ENCODE measurements at regions not wholly inside any gene's neighbourhood (a gene's known extent, or its start where the extent isn't known, plus 50 kb on each side); places are given as distances from the start of the nearest gene placed in this dataset.

- Histone ChIP-seq H4K20me1 (replicated peaks; ENCODE audit: insufficient read depth) (no peaks in the 10 kb centered on the region), H3K27ac (ENCODE audit: low read depth) (no peak overlapping the region), H3K4me2 (no peak overlapping the region), H3K4me1 (ENCODE audit: insufficient read depth) (no peaks in the 10 kb centered on the region), H3K36me3 (ENCODE audit: insufficient read depth) (no peaks in the 10 kb centered on the region), H2AFZ (no peak overlapping the region), H3K9me2 (ENCODE audit: insufficient read depth) (no peaks in the 10 kb centered on the region), H3K4me3 (no peak overlapping the region), H3K27me3 (ENCODE audit: insufficient read depth) (no peaks in the 10 kb centered on the region), H3K79me2 (replicated peaks; ENCODE audit: insufficient read depth) (no peaks in the 10 kb centered on the region), H3F3A (replicated peaks; ENCODE audit: low read depth) (no peaks in the 10 kb centered on the region)
- Mint-ChIP-seq H3K27me3 (ENCODE audit: insufficient read depth, low read depth, poor library complexity) (no peaks in the 10 kb centered on the region), H3K36me3 (ENCODE audit: low read depth) (no peaks in the 10 kb centered on the region), H3K9me3 (no peaks in the 10 kb centered on the region), H3K4me3 (no peak overlapping the region), H3K27ac (no peak overlapping the region), H3K4me1 (no peaks in the 10 kb centered on the region)
- DNase-seq (ENCODE audit: low spot score) (no peak), ATAC-seq (no peak)
- TF ChIP-seq EZH2 (IDR thresholded peaks at IDR 0.05; ENCODE audit: low read depth, unreplicated experiment), result no peak
- TF ChIP-seq NANOG (IDR thresholded peaks at IDR 0.05; ENCODE audit: borderline replicate concordance), result no peak
- no peak for TF ChIP-seq POLR2AphosphoS5 (IDR thresholded peaks at IDR 0.05; ENCODE audit: low read depth)
- no peak for TF ChIP-seq STAT1 (IDR thresholded peaks at IDR 0.05; ENCODE audit: unreplicated experiment)
- no peak for TF ChIP-seq CTCF (conservative IDR thresholded peaks at IDR 0.05; ENCODE audit: low read depth in 2 of 2)
- TF ChIP-seq ZNF114 (CRISPR knock-in tag; IDR thresholded peaks at IDR 0.05), result no peak
- TF ChIP-seq ZNF462 (CRISPR knock-in tag; IDR thresholded peaks at IDR 0.05), result no peak
- no peak for TF ChIP-seq CREB1 (CRISPR knock-in tag; IDR thresholded peaks at IDR 0.05; ENCODE audit: low read depth)
- no peak for TF ChIP-seq ETS1 (IDR thresholded peaks at IDR 0.05)
- no peak for TF ChIP-seq JUNB (IDR thresholded peaks at IDR 0.05; ENCODE audit: unreplicated experiment)
- no peak for TF ChIP-seq REST (IDR thresholded peaks at IDR 0.05; ENCODE audit: unreplicated experiment)
- TF ChIP-seq ZNF331 (CRISPR knock-in tag; IDR thresholded peaks at IDR 0.05; ENCODE audit: low read depth), result no peak
Measured at GRCh38 chrX:139141370-139141769, 389.2 kb upstream of the F9 start.
